Activated CD4-positive, alpha-beta T cell treated with anti-CD3 and anti-CD28 coated beads, Interleukin-2, amount 10 ng/mL, durations not matched to agents 7 days and 5 days (primary cell): ENCODE measurements at regions not wholly inside any gene's neighbourhood (a gene's known extent, or its start where the extent isn't known, plus 50 kb on each side); places are given as distances from the start of the nearest gene placed in this dataset.

ENCODE experiments used
- CTCF ChIA-PET: fragments of 350-600 bp; sonication (Branson Sonifier 250); formaldehyde crosslinking; loops from one replicate; lab custom pipeline; 2021; ENCODE audit warnings: antibody characterized with exemption; lab: Charles Lee
- POLR2A ChIA-PET: fragments of 350-600 bp; sonication (Branson Sonifier 250); formaldehyde crosslinking; loops from one replicate; lab custom pipeline; 2021; ENCODE audit warnings: antibody characterized with exemption; lab: Charles Lee
- DNase-seq: peaks from one replicate; pipeline ENCODE4 v3.0.0-alpha.2; 2020
- H3K27ac Mint-ChIP-seq: one replicate; pipeline ENCODE4 v1.8.0; 2021; ENCODE audit warnings: mild to moderate bottlenecking, moderate library complexity, mixed read lengths
- H3K27me3 Mint-ChIP-seq: one replicate; pipeline ENCODE4 v1.8.0; 2021; ENCODE audit warnings: mixed read lengths
- H3K36me3 Mint-ChIP-seq: one replicate; pipeline ENCODE4 v1.8.0; 2021; ENCODE audit warnings: low read depth, mixed read lengths
- H3K4me1 Mint-ChIP-seq: one replicate; pipeline ENCODE4 v1.8.0; 2021; ENCODE audit warnings: mixed read lengths
- H3K4me3 Mint-ChIP-seq: one replicate; pipeline ENCODE4 v1.8.0; 2021; ENCODE audit warnings: mild to moderate bottlenecking, moderate library complexity, mixed read lengths
- H3K9me3 Mint-ChIP-seq: one replicate; pipeline ENCODE4 v1.8.0; 2021; ENCODE audit warnings: mixed read lengths

GRCh38 chr21:27631471-27631870, 664.6 kb upstream of the ADAMTS5 start:
- no peak for DNase-seq
- H3K27me3 Mint-ChIP-seq: no peaks in the 10 kb centered on the region
- H3K4me3 Mint-ChIP-seq: no peak overlapping the region
- peaks cover 3% of the 10 kb centered on the region for H3K9me3 Mint-ChIP-seq
- no peaks in the 10 kb centered on the region for H3K4me1 Mint-ChIP-seq
- ChIA-PET POLR2A (no interaction called here), CTCF (no interaction called here)
- H3K27ac Mint-ChIP-seq: no peak overlapping the region
- no peaks in the 10 kb centered on the region for H3K36me3 Mint-ChIP-seq

GRCh38 chr21:27622631-27623030, 655.7 kb upstream of the ADAMTS5 start:
- Mint-ChIP-seq H3K27me3 (no peaks in the 10 kb centered on the region), H3K36me3 (no peaks in the 10 kb centered on the region), H3K27ac (no peak overlapping the region), H3K9me3 (peaks cover 16% of the 10 kb centered on the region), H3K4me1 (no peaks in the 10 kb centered on the region), H3K4me3 (no peak overlapping the region)
- CTCF ChIA-PET: no interaction called here
- DNase-seq: no peak
- POLR2A ChIA-PET: no interaction called here

GRCh38 chr21:27614231-27614630, 647.3 kb upstream of the ADAMTS5 start:
- H3K27ac Mint-ChIP-seq: no peak overlapping the region
- H3K4me3 Mint-ChIP-seq: no peak overlapping the region
- peaks cover 2% of the 10 kb centered on the region for H3K9me3 Mint-ChIP-seq
- H3K36me3 Mint-ChIP-seq: no peaks in the 10 kb centered on the region
- ChIA-PET CTCF (no interaction called here), POLR2A (no interaction called here)
- H3K4me1 Mint-ChIP-seq: no peaks in the 10 kb centered on the region
- DNase-seq: no peak
- H3K27me3 Mint-ChIP-seq: no peaks in the 10 kb centered on the region

- POLR2A ChIA-PET: no interaction called here
- H3K27me3 Mint-ChIP-seq: no peaks in the 10 kb centered on the region
- DNase-seq: no peak
- no peaks in the 10 kb centered on the region for H3K36me3 Mint-ChIP-seq
- peaks cover 13% of the 10 kb centered on the region for H3K9me3 Mint-ChIP-seq
- H3K4me3 Mint-ChIP-seq: no peak overlapping the region
- no peak overlapping the region for H3K27ac Mint-ChIP-seq
- CTCF ChIA-PET: no interaction called here
- no peaks in the 10 kb centered on the region for H3K4me1 Mint-ChIP-seq
Measured at GRCh38 chr21:27606422-27606821, 639.5 kb upstream of the ADAMTS5 start.

- Mint-ChIP-seq H3K9me3 (peaks cover 4% of the 10 kb centered on the region), H3K27me3 (no peaks in the 10 kb centered on the region), H3K36me3 (no peaks in the 10 kb centered on the region), H3K27ac (no peak overlapping the region), H3K4me1 (no peaks in the 10 kb centered on the region), H3K4me3 (no peak overlapping the region)
- POLR2A ChIA-PET: no interaction called here
- CTCF ChIA-PET: no interaction called here
- no peak for DNase-seq
Measured at GRCh38 chr21:27596196-27596595, 629.3 kb upstream of the ADAMTS5 start.

GRCh38 chr21:27595716-27596115, 628.8 kb upstream of the ADAMTS5 start:
- Mint-ChIP-seq H3K9me3 (peaks cover 5% of the 10 kb centered on the region), H3K27ac (no peak overlapping the region), H3K4me1 (no peaks in the 10 kb centered on the region), H3K4me3 (no peak overlapping the region), H3K27me3 (no peaks in the 10 kb centered on the region), H3K36me3 (no peaks in the 10 kb centered on the region)
- POLR2A ChIA-PET: no interaction called here
- no peak for DNase-seq
- CTCF ChIA-PET: no interaction called here

GRCh38 chr21:27590271-27590670, 623.4 kb upstream of the ADAMTS5 start:
- ChIA-PET POLR2A (no interaction called here), CTCF (no interaction called here)
- Mint-ChIP-seq H3K4me1 (no peaks in the 10 kb centered on the region), H3K4me3 (no peak overlapping the region), H3K36me3 (no peaks in the 10 kb centered on the region), H3K9me3 (peaks cover 2% of the 10 kb centered on the region), H3K27me3 (no peaks in the 10 kb centered on the region), H3K27ac (no peak overlapping the region)
- no peak for DNase-seq

- no peaks in the 10 kb centered on the region for H3K27me3 Mint-ChIP-seq
- no peak overlapping the region for H3K4me3 Mint-ChIP-seq
- no peaks in the 10 kb centered on the region for H3K4me1 Mint-ChIP-seq
- DNase-seq: no peak
- ChIA-PET POLR2A (no interaction called here), CTCF (no interaction called here)
- H3K36me3 Mint-ChIP-seq: no peaks in the 10 kb centered on the region
- no peak overlapping the region for H3K27ac Mint-ChIP-seq
- peaks cover 3% of the 10 kb centered on the region for H3K9me3 Mint-ChIP-seq
Measured at GRCh38 chr21:27589781-27590180, 622.9 kb upstream of the ADAMTS5 start.

GRCh38 chr21:27586986-27587385, 620.1 kb upstream of the ADAMTS5 start:
- ChIA-PET POLR2A (no interaction called here), CTCF (no interaction called here)
- H3K9me3 Mint-ChIP-seq: peaks cover 6% of the 10 kb centered on the region
- H3K4me1 Mint-ChIP-seq: no peaks in the 10 kb centered on the region
- H3K36me3 Mint-ChIP-seq: no peaks in the 10 kb centered on the region
- DNase-seq: no peak
- no peak overlapping the region for H3K27ac Mint-ChIP-seq
- no peaks in the 10 kb centered on the region for H3K27me3 Mint-ChIP-seq
- H3K4me3 Mint-ChIP-seq: no peak overlapping the region

GRCh38 chr21:27586326-27586725, 619.4 kb upstream of the ADAMTS5 start:
- Mint-ChIP-seq H3K4me3 (no peak overlapping the region), H3K27ac (no peak overlapping the region), H3K27me3 (no peaks in the 10 kb centered on the region), H3K36me3 (no peaks in the 10 kb centered on the region), H3K9me3 (peaks cover 6% of the 10 kb centered on the region), H3K4me1 (no peaks in the 10 kb centered on the region)
- ChIA-PET CTCF (no interaction called here), POLR2A (no interaction called here)
- no peak for DNase-seq

- ChIA-PET POLR2A (no interaction called here), CTCF (interaction anchor here (1.6 kb wide), 1 partner anchor 9 kb away, joined by 5 read pairs; no protein-coding TSS in a partner anchor)
- Mint-ChIP-seq H3K36me3 (no peaks in the 10 kb centered on the region), H3K9me3 (peaks cover 3% of the 10 kb centered on the region), H3K4me1 (no peaks in the 10 kb centered on the region), H3K27me3 (no peaks in the 10 kb centered on the region), H3K4me3 (no peak overlapping the region), H3K27ac (no peak overlapping the region)
- no peak for DNase-seq
Measured at GRCh38 chr21:27584256-27584655, 617.4 kb upstream of the ADAMTS5 start.

GRCh38 chr21:27582948-27583430, 616.1 kb upstream of the ADAMTS5 start:
- H3K9me3 Mint-ChIP-seq: peaks cover 3% of the 10 kb centered on the region
- H3K4me3 Mint-ChIP-seq: no peak overlapping the region
- no peaks in the 10 kb centered on the region for H3K27me3 Mint-ChIP-seq
- CTCF ChIA-PET: interaction anchor here (1.6 kb wide), 1 partner anchor 10 kb away, joined by 5 read pairs; no protein-coding TSS in a partner anchor
- no peak overlapping the region for H3K27ac Mint-ChIP-seq
- POLR2A ChIA-PET: no interaction called here
- DNase-seq: no peak
- no peaks in the 10 kb centered on the region for H3K4me1 Mint-ChIP-seq
- H3K36me3 Mint-ChIP-seq: no peaks in the 10 kb centered on the region

GRCh38 chr21:27582246-27582947, 615.5 kb upstream of the ADAMTS5 start:
- no peaks in the 10 kb centered on the region for H3K27me3 Mint-ChIP-seq
- H3K4me1 Mint-ChIP-seq: no peaks in the 10 kb centered on the region
- peaks cover 3% of the 10 kb centered on the region for H3K9me3 Mint-ChIP-seq
- H3K36me3 Mint-ChIP-seq: no peaks in the 10 kb centered on the region
- no peak for DNase-seq
- H3K4me3 Mint-ChIP-seq: no peak overlapping the region
- no peak overlapping the region for H3K27ac Mint-ChIP-seq
- POLR2A ChIA-PET: no interaction called here
- CTCF ChIA-PET: interaction anchor here (1.6 kb wide), 1 partner anchor 11 kb away, joined by 5 read pairs; no protein-coding TSS in a partner anchor

- Mint-ChIP-seq H3K4me1 (no peaks in the 10 kb centered on the region), H3K27ac (no peak overlapping the region), H3K9me3 (peaks cover 3% of the 10 kb centered on the region), H3K27me3 (no peaks in the 10 kb centered on the region), H3K4me3 (no peak overlapping the region), H3K36me3 (no peaks in the 10 kb centered on the region)
- DNase-seq: no peak
- POLR2A ChIA-PET: no interaction called here
- CTCF ChIA-PET: no interaction called here
Measured at GRCh38 chr21:27581168-27581567, 614.3 kb upstream of the ADAMTS5 start.
